ENCODE measurements at regions not wholly inside any gene's neighbourhood (a gene's known extent, or its start where the extent isn't known, plus 50 kb on each side); places are given as distances from the start of the nearest gene placed in this dataset.

- Mint-ChIP-seq H3K27me3 (ENCODE audit: low read depth) (no peaks in the 10 kb centered on the region), H3K4me3 (no peak overlapping the region), H3K4me1 (ENCODE audit: low read depth) (peaks cover 36% of the 10 kb centered on the region), H3K9me3 (no peaks in the 10 kb centered on the region), H3K36me3 (ENCODE audit: insufficient read depth) (no peaks in the 10 kb centered on the region)
- ATAC-seq (peak; percentile 47 to 56), DNase-seq (no peak)
Observed at GRCh38 chr13:22103046-22104027, 432.5 kb downstream of the FGF9 start.

GRCh38 chr13:22106058-22106457 lies 435.2 kb downstream of the FGF9 start:
- no peaks in the 10 kb centered on the region for H3K27me3 Mint-ChIP-seq (ENCODE audit: low read depth)
- peaks cover 54% of the 10 kb centered on the region for H3K4me1 Mint-ChIP-seq (ENCODE audit: low read depth)
- no peak for DNase-seq
- no peak overlapping the region for H3K4me3 Mint-ChIP-seq
- no peaks in the 10 kb centered on the region for H3K9me3 Mint-ChIP-seq
- ATAC-seq, result no peak
- peaks cover 1% of the 10 kb centered on the region for H3K36me3 Mint-ChIP-seq (ENCODE audit: insufficient read depth)

GRCh38 chr13:22107549-22107948 lies 436.7 kb downstream of the FGF9 start:
- Mint-ChIP-seq H3K4me3 (no peak overlapping the region), H3K27me3 (ENCODE audit: low read depth) (no peaks in the 10 kb centered on the region), H3K36me3 (ENCODE audit: insufficient read depth) (peaks cover 2% of the 10 kb centered on the region), H3K4me1 (ENCODE audit: low read depth) (peaks cover 56% of the 10 kb centered on the region), H3K9me3 (no peaks in the 10 kb centered on the region)
- DNase-seq (no peak), ATAC-seq (peak; percentile 49 to 61)

DNA sequence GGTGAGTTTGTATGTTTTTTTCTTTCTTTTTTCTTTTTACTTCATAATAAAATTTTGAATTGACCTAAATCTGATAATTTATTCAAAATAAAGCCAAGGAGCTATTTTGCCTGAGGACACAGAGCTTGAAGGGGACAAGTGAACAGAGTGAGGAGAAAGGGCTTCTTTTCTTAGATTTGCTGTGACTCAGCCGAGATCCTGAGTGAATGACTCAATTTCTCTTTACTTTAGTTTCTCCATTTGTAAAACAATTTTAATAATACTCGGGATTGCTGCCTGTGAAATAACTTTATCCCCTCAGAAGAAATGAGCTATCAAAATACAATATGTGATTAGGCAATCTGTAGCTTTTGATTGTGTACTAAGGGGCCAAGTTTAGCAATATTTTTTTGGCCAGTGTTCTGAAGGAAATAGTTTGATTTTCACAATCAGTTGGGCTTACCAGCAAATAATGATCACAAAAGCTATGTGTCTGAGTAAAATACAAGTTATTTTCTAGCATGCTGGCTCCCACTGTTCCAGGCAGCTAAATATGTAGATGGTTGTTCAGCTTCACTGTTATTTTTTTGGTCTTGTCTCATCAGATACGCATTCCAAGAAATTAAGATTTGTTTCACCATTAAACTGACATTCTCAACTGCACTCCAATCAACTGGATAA lies 437.5 kb downstream of the FGF9 start:
- no peaks in the 10 kb centered on the region for H3K9me3 Mint-ChIP-seq
- H3K4me1 Mint-ChIP-seq (ENCODE audit: low read depth), result peaks cover 58% of the 10 kb centered on the region
- H3K4me3 Mint-ChIP-seq, result peak overlapping the region; percentile 4
- H3K27me3 Mint-ChIP-seq (ENCODE audit: low read depth), result no peaks in the 10 kb centered on the region
- DNase-seq (no peak), ATAC-seq (peak; percentile 41 to 42)
- H3K36me3 Mint-ChIP-seq (ENCODE audit: insufficient read depth), result peaks cover 2% of the 10 kb centered on the region

- H3K4me3 Mint-ChIP-seq, result no peak overlapping the region
- no peaks in the 10 kb centered on the region for H3K9me3 Mint-ChIP-seq
- no peak for DNase-seq
- H3K36me3 Mint-ChIP-seq (ENCODE audit: insufficient read depth), result peaks cover 2% of the 10 kb centered on the region
- no peak for ATAC-seq
- no peaks in the 10 kb centered on the region for H3K27me3 Mint-ChIP-seq (ENCODE audit: low read depth)
- peaks cover 64% of the 10 kb centered on the region for H3K4me1 Mint-ChIP-seq (ENCODE audit: low read depth)
Observed at GRCh38 chr13:22108979-22109378, 438.1 kb downstream of the FGF9 start.

DNA sequence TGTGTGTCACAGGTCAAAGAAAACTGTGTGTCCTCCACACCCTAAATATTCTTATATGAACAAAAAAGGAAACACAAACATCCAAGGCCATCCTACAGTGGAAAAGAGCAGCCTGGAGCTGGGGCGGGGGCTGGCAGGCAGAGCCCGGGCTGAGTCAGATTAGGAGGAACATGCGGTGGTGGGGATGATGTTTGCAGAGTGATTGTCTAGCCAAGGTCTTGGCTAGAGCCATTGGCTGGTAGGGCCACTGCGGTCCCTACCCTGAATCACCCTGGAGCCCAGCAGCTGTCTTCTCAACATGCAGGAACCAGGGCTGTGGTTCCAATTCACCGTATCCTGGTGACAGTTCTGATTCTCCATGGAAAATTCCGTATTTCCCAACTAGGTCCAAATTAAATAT lies 439.5 kb downstream of the FGF9 start:
- ATAC-seq (no peak), DNase-seq (no peak)
- Mint-ChIP-seq H3K9me3 (no peaks in the 10 kb centered on the region), H3K4me3 (no peak overlapping the region), H3K27me3 (ENCODE audit: low read depth) (no peaks in the 10 kb centered on the region), H3K4me1 (ENCODE audit: low read depth) (peaks cover 73% of the 10 kb centered on the region), H3K36me3 (ENCODE audit: insufficient read depth) (peaks cover 2% of the 10 kb centered on the region)

DNA sequence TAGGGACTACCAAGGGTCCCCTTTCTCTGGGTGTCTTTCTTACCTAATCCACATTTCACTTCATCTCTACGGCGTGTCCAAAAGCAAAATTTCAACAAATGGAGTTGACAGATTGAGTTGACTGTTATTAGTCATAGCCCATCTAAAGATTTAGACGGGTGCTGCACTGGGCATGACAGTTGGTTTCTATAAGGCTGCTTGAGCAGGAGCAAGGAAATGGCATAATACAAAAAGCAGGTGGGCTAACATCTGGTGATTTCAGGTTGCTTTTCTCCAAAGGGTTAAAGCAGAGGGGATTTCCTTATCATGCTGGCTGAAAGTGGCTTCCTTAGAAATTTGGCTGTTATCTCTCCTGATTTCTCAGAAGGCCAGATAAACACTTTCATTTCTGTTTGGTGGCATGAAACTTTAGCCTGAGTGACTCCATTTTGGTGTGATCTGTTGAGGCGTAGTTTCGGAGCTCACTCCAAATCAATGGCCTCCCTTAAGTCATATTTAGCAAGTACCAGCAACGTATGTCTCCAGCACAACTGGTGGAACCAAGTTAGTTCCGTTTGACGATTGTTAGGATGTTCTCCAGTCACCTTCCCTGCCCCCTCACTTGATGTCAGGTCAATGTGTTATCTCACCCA lies 440.4 kb downstream of the FGF9 start:
- Mint-ChIP-seq H3K4me1 (ENCODE audit: low read depth) (peaks cover 74% of the 10 kb centered on the region), H3K9me3 (no peaks in the 10 kb centered on the region), H3K27me3 (ENCODE audit: low read depth) (no peaks in the 10 kb centered on the region), H3K4me3 (no peak overlapping the region), H3K36me3 (ENCODE audit: insufficient read depth) (peaks cover 2% of the 10 kb centered on the region)
- no peak for ATAC-seq
- DNase-seq, result no peak

DNA sequence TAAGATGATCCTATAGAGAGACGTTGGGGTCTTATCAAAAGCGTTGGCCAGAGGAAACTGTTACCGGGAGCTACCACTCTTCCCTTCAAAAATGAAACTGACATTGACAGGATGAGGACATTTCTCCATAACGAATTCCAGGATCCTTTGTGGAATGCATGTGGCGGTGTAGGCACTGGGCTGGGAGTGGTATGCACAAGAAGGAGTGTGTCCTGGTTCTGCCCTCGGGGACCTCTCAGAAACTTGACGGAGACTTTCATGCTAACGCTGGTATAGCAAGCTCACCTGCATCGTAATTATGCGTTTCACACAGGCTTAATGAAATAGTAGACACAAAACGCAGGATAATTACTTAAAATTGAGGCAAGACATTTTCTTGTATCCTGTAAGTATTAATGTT lies 441.1 kb downstream of the FGF9 start:
- DNase-seq (no peak), ATAC-seq (no peak)
- H3K27me3 Mint-ChIP-seq (ENCODE audit: low read depth), result no peaks in the 10 kb centered on the region
- no peak overlapping the region for H3K4me3 Mint-ChIP-seq
- H3K4me1 Mint-ChIP-seq (ENCODE audit: low read depth), result peaks cover 68% of the 10 kb centered on the region
- H3K36me3 Mint-ChIP-seq (ENCODE audit: insufficient read depth), result peaks cover 2% of the 10 kb centered on the region
- H3K9me3 Mint-ChIP-seq, result no peaks in the 10 kb centered on the region

- H3K27me3 Mint-ChIP-seq (ENCODE audit: low read depth), result no peaks in the 10 kb centered on the region
- DNase-seq (no peak), ATAC-seq (no peak)
- no peak overlapping the region for H3K4me3 Mint-ChIP-seq
- H3K9me3 Mint-ChIP-seq, result no peaks in the 10 kb centered on the region
- H3K4me1 Mint-ChIP-seq (ENCODE audit: low read depth), result peaks cover 56% of the 10 kb centered on the region
- peaks cover 2% of the 10 kb centered on the region for H3K36me3 Mint-ChIP-seq (ENCODE audit: insufficient read depth)
Observed at GRCh38 chr13:22112956-22113745, 442.3 kb downstream of the FGF9 start.

DNA sequence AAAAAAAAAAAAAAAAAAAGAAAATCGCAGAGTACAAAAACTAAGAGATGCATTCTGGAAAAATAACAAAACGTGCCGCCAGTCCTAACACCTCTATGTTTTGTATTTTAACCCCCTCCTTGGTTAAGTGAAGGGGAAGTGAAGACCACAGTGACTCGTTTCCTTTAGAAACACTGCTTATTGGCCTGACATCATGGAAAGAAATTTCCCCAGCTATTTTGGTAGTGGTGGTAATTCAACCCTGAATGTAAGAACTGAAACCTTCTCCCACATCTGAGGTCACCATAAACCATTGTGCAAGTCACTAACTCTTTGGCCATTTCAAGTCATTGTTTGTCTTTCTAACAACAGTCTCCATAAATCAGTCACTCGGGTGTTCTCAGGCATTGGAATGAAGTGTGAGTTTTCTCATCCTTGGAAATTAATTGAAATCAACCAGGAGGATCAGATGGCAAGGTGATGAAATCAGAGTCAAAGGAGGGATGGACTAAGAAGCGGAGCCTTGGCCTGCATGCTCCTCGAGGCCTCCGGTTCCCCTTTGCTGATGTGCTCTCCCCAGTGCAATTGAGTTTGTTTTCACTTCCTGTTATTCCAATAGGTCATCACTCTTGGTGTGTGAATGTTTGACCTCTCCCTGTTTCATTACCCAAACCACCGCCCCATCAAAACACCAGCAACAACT lies 443.9 kb downstream of the FGF9 start:
- Mint-ChIP-seq H3K36me3 (ENCODE audit: insufficient read depth) (peaks cover 2% of the 10 kb centered on the region), H3K4me1 (ENCODE audit: low read depth) (peaks cover 42% of the 10 kb centered on the region), H3K4me3 (no peak overlapping the region)

DNA sequence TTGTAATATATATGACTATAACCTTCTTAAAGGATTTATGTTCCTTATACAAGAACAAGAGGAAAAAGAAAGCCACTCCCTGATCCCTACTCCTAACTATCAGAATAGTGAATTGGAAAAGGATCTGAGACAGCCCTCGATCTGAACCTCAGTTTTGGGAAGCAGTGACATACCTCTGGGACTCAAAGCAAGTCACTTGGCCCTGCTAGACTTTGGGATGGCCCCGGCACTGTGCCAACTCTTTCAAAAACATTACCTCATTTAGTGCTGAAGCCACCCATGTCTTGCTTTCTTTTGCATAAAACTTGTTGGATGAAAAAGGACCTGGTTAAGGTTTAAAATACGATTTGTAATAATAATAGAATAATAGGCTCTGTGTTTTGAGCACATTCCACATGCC lies 447.3 kb downstream of the FGF9 start:
- DNase-seq (no peak), ATAC-seq (no peak)
- peaks cover 29% of the 10 kb centered on the region for H3K4me1 Mint-ChIP-seq (ENCODE audit: low read depth)
- H3K27me3 Mint-ChIP-seq (ENCODE audit: low read depth), result no peaks in the 10 kb centered on the region
- H3K36me3 Mint-ChIP-seq (ENCODE audit: insufficient read depth), result no peaks in the 10 kb centered on the region
- H3K4me3 Mint-ChIP-seq, result no peak overlapping the region
- H3K9me3 Mint-ChIP-seq, result no peaks in the 10 kb centered on the region

More for the DNA sequence above, 443.9 kb downstream of the FGF9 start:
- Mint-ChIP-seq H3K9me3 (no peaks in the 10 kb centered on the region), H3K27me3 (ENCODE audit: low read depth) (no peaks in the 10 kb centered on the region)
- ATAC-seq (peak; percentile 78 to 85), DNase-seq (peak; percentile 10)

DNA sequence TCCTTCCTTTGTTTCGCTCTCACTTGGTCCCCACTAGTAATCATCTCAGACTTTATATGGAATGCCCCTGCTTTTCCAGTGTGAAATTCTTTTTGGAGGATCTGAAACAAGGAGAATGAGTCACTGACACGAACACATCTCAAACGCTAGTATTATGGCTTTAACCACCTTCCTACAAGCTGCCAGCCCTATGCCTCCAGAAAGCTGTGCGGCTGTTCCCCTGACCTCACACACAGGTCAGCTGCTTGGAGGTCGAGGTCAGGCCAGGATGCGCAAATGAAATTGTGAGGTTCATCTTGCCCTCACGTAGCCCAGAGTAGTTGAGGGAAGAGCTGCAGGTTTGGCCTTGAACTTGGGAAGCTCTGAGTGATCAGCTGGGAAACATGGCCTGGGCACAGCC lies 449.8 kb downstream of the FGF9 start:
- Mint-ChIP-seq H3K9me3 (no peaks in the 10 kb centered on the region), H3K4me3 (no peak overlapping the region), H3K36me3 (ENCODE audit: insufficient read depth) (no peaks in the 10 kb centered on the region), H3K27me3 (ENCODE audit: low read depth) (no peaks in the 10 kb centered on the region), H3K4me1 (ENCODE audit: low read depth) (peaks cover 12% of the 10 kb centered on the region)
- no peak for ATAC-seq
- no peak for DNase-seq

DNA sequence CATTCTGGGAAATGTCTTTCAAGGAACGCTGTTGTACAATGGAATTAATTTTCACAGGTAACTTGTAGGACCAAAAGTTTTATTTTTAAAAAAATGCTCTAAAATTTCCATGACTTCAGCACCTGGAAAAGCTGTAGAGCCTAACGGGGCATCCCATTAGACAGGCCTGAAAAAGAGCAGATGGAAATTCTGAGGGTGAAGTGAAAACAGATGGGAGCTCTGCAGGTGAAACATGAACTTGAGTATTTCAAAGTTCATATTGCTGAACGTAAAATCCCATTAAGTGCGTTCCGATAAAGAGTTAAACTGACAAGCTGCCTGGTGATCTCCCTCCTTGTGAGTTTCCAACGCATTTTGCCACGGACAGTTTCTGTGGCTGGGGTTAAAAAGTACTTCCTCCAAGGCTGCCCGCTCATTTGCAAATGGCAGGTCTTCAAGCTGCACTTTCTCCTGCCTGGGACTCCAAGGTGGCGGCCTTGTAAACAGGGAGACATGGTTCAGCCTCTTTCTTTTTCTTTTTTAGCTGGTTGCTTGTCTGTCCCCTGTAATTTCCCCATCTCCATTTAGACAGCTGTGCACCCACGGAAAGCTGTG lies 450.4 kb downstream of the FGF9 start:
- H3K27me3 Mint-ChIP-seq (ENCODE audit: low read depth), result no peaks in the 10 kb centered on the region
- no peak for DNase-seq
- ATAC-seq, result no peak
- H3K9me3 Mint-ChIP-seq, result no peaks in the 10 kb centered on the region
- H3K4me3 Mint-ChIP-seq, result no peak overlapping the region
- peaks cover 13% of the 10 kb centered on the region for H3K4me1 Mint-ChIP-seq (ENCODE audit: low read depth)
- H3K36me3 Mint-ChIP-seq (ENCODE audit: insufficient read depth), result no peaks in the 10 kb centered on the region
